Lower leg skin (tissue), 4 donors: ENCODE measurements at regions not wholly inside any gene's neighbourhood (a gene's known extent, or its start where the extent isn't known, plus 50 kb on each side); places are given as distances from the start of the nearest gene placed in this dataset.

Experiments
- DNase-seq, 2 donors: peaks; one replicate each; pipeline ENCODE4 v3.0.0-alpha.2; 2019; ENCODE audit warnings: low spot score in 2 of 2
- H3K4me3 ChIP-seq: fragments of 200-600 bp; sonication (generic); 2 replicates; pipeline ENCODE4 v1.5.1; 2017; ENCODE audit warnings: mild to moderate bottlenecking, low read depth; ENCODE audit not compliant: poor library complexity, severe bottlenecking
- CTCF ChIP-seq, 3 donors: fragments of 450-650 bp; IDR thresholded peaks; one replicate each; pipeline ENCODE4 v1.5.1; 2016; ENCODE audit warnings: antibody characterized with exemption in 3 of 3, mild to moderate bottlenecking in 3 of 3, moderate library complexity in 2 of 3
- POLR2A ChIP-seq, 2 donors: fragments of 450-650 bp; IDR thresholded peaks; one replicate each; pipeline ENCODE4 v1.6.1; 2016 to 2017; ENCODE audit warnings: antibody characterized with exemption in 2 of 2, mild to moderate bottlenecking in 1 of 2, moderate library complexity in 1 of 2
- WGBS, 2 donors: methylation state at CpG; one replicate each; pipeline ENCODE4 v1.1.5; 2018; 5-methylcytosine and 5-hydroxymethylcytosine counted together
- intact Hi-C: fragments of 100-400 bp; cut with DNase I; formaldehyde crosslinking; loops from one replicate; pipeline ENCODE4 v1.15.0; 2023; ENCODE audit warnings: low total_unique reads

GRCh38 chr13:57302604-57303003 is 135.6 kb downstream of the PRR20E start:
- TF ChIP-seq POLR2A (IDR thresholded peaks at IDR 0.05) (no peak), CTCF (IDR thresholded peaks at IDR 0.05) (no peak)
- 71 to 76% methylated on average over 1 of the region's 1 CpG for WGBS, 2 donors
- H3K4me3 ChIP-seq, result no peak overlapping the region
- DNase-seq, result no peak
- intact Hi-C loops, result no loop called here

GRCh38 chr13:57311009-57311586 is 144.1 kb downstream of the PRR20E start:
- no peak overlapping the region for H3K4me3 ChIP-seq
- intact Hi-C loops, result no loop called here
- WGBS, 2 donors, result 81 to 83% methylated on average over 15 of the region's 15 CpGs
- no peak for DNase-seq
- no peak for TF ChIP-seq CTCF (IDR thresholded peaks at IDR 0.05)
- TF ChIP-seq POLR2A (IDR thresholded peaks at IDR 0.05), result no peak

- H3K4me3 ChIP-seq, result no peak overlapping the region
- TF ChIP-seq POLR2A (IDR thresholded peaks at IDR 0.05) (no peak), CTCF (IDR thresholded peaks at IDR 0.05) (no peak)
- intact Hi-C loops, result no loop called here
- no peak for DNase-seq
- 83 to 88% methylated on average over 6 of the region's 6 CpGs for WGBS, 2 donors
These were observed 148.0 kb downstream of the PRR20E start for GRCh38 chr13:57314897-57315520.

DNA sequence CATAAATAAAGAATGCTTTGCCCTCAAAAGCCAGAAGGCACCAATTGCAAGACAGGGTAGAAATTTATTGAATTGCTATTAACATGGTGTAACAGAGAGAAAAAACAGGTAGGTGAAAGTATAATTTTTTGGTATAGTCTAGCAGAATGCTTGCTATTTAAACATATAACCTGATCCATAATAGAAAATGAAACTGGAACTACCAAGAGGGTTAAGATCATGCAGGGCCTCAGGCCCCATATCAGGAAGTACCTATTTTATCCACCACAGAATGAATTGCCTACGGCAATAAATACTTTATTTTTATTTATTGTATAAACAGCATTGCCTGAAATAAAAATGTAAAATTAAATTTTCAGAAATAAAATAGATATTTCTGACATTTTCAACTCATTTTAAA is 159.5 kb downstream of the PRR20E start:
- no peak for DNase-seq
- 40 to 55% methylated on average over 1 of the region's 1 CpG for WGBS, 2 donors
- TF ChIP-seq CTCF (IDR thresholded peaks at IDR 0.05) (no peak), POLR2A (IDR thresholded peaks at IDR 0.05) (no peak)
- H3K4me3 ChIP-seq, result no peak overlapping the region
- intact Hi-C loops, result no loop called here

DNA sequence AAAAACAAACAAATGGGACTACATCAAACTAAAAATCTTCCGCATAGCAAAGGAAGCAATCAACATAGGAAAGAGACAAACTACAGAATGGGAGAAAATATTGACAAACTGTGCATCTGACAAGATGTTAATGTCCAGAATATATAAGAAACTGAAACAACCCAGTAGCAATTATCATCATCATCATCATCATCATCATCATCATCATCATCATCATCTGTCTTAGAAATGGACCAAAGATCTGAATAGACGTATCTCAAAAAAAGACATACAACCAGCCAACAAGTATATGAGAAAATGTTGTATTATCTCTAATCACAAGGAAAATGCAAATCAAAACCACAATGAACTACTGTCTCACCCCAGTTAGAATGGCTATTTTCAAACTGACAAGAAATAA is 173.9 kb downstream of the PRR20E start:
- TF ChIP-seq POLR2A (IDR thresholded peaks at IDR 0.05), result no peak
- no peak overlapping the region for H3K4me3 ChIP-seq
- no peak for DNase-seq
- WGBS, 2 donors, result 89% methylated on average over 2 of the region's 2 CpGs
- intact Hi-C loops, result no loop called here

DNA sequence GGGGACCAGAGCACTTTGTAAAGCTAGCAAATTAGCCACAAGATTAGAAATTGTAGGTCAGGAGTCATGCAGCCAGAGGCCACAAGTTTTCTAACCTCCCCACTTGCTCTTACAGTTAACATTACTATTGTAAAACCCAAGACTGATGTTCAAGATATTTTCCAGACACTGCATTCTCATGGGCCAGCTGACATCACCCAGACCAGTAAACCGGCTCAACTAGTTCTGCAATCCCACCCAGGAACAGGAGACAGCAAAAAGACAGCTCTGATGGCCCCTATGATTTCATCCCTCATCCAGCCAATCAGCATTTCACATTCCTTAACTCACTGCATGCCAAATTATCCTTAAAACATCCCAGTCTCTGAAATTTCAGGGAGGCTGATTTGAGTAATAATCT is 178.5 kb downstream of the PRR20E start:
- WGBS, 2 donors, result 54 to 69% methylated on average over 1 of the region's 1 CpG
- TF ChIP-seq POLR2A (IDR thresholded peaks at IDR 0.05) (no peak), CTCF (IDR thresholded peaks at IDR 0.05) (no peak)
- DNase-seq, result no peak
- intact Hi-C loops, result no loop called here
- H3K4me3 ChIP-seq, result no peak overlapping the region
